B cell (primary cell): ENCODE measurements at regions not wholly inside any gene's neighbourhood (a gene's known extent, or its start where the extent isn't known, plus 50 kb on each side); places are given as distances from the start of the nearest gene placed in this dataset.
"Not testable (repeated sequence)": the region's sequence is repeated elsewhere in the genome, so short reads cannot be mapped to it uniquely, and the experiment has no call there.

Source experiments
- EZH2 ChIP-seq: IDR thresholded peaks from 2 replicates; pipeline ENCODE4 v1.6.1; 2012; ENCODE audit warnings: borderline replicate concordance, low read depth, mild to moderate bottlenecking, moderate library complexity, low read length; ENCODE audit not compliant: insufficient read depth, poor library complexity, severe bottlenecking
- TF ChIP-seq, protein P1 (sequence below): fragments of 200-600 bp; IDR thresholded peaks from one replicate; pipeline ENCODE4 v1.8.0; 2022; ENCODE audit warnings: antibody characterized with exemption, mild to moderate bottlenecking

DNA sequence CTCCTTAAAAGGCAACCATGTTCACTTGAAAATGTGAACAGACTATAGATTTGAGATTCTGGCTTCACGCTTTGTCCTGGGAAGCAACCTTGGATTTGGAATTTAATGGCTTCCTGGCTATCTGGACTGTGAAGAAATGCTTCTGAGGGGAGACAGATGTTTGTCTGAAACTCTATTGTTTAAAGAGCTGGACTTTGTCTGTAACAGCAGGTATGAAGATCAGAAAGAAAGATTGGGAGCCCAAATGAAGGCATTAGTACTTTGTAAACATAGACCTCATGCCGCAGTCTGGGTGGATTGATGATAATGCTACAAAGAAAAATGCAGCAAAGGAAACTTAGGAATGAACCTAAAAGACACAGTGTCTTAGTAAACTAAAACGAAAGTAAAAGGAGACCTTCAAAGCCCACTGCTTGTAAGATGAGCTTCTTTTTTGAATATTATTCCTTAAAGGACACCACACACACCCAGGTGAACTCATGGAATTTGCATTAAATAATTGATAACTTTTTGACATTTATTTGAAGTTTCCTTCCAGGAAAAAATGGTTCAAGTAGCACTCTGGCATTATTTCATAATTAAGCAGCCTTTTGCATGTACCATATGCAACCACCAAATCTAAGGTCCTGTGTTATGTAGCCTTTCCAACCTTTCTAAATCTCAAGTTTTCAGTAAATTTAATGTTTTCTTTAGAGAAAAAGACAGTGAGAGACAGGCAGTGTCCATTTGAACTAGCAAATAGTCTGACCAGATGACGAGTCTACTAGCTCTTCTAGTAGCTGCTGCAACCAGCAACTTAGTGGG is 119.9 kb downstream of the SPDYE17 start:
- TF ChIP-seq, protein P1, sequence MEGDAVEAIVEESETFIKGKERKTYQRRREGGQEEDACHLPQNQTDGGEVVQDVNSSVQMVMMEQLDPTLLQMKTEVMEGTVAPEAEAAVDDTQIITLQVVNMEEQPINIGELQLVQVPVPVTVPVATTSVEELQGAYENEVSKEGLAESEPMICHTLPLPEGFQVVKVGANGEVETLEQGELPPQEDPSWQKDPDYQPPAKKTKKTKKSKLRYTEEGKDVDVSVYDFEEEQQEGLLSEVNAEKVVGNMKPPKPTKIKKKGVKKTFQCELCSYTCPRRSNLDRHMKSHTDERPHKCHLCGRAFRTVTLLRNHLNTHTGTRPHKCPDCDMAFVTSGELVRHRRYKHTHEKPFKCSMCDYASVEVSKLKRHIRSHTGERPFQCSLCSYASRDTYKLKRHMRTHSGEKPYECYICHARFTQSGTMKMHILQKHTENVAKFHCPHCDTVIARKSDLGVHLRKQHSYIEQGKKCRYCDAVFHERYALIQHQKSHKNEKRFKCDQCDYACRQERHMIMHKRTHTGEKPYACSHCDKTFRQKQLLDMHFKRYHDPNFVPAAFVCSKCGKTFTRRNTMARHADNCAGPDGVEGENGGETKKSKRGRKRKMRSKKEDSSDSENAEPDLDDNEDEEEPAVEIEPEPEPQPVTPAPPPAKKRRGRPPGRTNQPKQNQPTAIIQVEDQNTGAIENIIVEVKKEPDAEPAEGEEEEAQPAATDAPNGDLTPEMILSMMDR, result not testable (repeated sequence)
- TF ChIP-seq EZH2, result not testable (repeated sequence)
